Right kidney (tissue), 1 donor: ENCODE measurements at regions not wholly inside any gene's neighbourhood (a gene's known extent, or its start where the extent isn't known, plus 50 kb on each side); places are given as distances from the start of the nearest gene placed in this dataset.
"Not testable (repeated sequence)": the region's sequence is repeated elsewhere in the genome, so short reads cannot be mapped to it uniquely, and the experiment has no call there.

Experiments
- DNase-seq: peaks from one replicate; pipeline ENCODE4 v3.0.0-alpha.2; 2016

DNA sequence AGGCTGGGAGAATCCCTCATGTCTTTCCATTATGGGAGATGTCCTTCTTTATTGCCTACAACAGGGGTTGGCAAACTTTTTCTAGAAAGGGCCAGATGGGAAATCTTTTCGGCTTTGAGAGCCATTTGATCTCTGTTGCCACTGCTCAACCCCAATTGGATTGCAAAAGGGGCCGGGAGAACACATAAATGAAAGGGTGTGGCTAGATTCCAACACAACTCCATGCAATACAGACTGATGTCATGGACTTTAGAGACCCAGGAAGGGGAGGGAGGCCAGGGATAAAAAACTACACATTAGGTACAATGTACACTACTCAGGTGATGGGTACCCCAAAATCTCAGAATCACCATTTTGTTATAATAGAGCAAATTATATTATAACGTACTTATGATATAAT lies 97.6 kb upstream of the SIM2 start:
- DNase-seq = no peak

DNA sequence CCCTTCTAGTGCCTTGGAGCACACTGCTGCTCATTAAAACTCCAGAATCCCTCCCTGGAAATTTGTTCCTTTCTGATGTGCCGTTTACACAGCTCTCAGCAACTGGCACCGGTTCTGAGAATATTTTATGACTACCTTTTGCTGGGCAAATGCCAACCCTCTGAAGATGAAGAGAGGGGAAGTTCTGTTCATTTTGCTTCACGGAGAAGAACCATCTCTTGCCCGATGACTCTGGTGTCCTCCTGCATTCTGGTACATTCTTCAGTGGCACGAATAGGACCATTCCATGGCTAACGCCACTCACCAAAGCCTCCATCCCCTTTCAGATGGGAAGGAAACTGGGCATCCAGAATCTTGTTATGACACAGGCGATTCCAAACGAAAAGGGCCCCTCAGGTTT lies 96.2 kb upstream of the SIM2 start:
- no peak for DNase-seq

GRCh38 chr21:36603221-36603620 lies 95.7 kb upstream of the SIM2 start:
- no peak for DNase-seq

DNA sequence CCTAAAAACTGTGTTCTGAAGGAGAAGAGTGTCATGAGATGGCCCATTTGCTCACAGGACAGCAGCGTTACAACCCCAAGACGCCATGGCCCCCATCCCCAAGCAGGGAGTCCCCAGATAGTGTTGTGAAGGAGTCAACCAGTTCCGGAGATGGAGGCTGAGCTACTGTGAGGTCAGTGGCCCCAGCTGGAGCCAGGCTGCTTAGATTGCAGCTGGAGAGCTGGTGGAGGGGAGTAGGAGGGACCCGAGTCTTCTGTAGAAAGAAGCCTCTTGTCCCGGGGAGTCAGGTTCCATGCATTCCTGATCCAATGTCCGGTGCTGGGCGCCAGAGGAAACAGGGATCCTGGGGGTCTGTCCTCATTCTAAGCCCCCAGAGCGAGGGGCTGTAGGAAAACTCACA lies 93.5 kb upstream of the SIM2 start:
- DNase-seq = peak; percentile 31

GRCh38 chr21:36606287-36606982 lies 92.5 kb upstream of the SIM2 start:
- peak; percentile 42 for DNase-seq

DNA sequence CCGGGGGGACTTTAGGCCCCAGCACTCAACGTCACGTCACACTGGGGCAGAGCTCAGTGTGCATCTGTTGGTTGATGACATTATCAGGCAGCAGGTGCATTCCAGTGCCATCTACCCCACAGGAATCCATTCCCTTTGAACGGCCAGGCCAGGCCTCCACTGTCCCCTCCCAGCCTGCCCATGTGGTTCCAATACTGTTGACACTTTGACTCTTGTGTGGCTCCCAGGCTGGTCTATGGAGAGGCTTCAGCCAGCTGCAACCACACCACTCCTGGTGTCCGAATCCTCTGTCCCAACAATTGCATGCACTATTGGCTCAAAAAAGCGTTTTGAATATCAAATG lies 92.0 kb upstream of the SIM2 start:
- DNase-seq = no peak

- no peak for DNase-seq
Measured at GRCh38 chr21:36608041-36608896, 90.6 kb upstream of the SIM2 start.

GRCh38 chr21:36608897-36609225 lies 90.1 kb upstream of the SIM2 start:
- no peak for DNase-seq

- no peak for DNase-seq
Measured at GRCh38 chr21:36609654-36610053, 89.3 kb upstream of the SIM2 start.

DNA sequence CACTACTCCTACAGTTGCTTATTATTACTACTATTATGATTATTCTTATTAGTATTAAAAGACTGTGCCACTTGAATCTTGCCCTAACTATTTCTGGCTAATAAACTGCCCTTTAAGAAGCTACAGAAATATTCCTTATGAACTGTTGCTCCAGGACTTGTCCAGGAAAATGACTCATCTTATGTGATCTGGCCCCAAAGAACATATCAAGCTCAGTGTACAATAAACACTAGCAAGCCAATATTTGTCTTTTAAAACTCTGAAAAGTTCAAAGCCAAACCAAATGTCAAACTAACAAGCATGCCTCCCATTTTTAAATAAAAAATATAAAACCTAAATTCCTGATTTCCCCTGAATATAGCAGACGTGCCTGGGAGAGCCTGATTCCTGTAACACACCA lies 88.7 kb upstream of the SIM2 start:
- no peak for DNase-seq

- no peak for DNase-seq
Measured at GRCh38 chr21:36610935-36611334, 88.0 kb upstream of the SIM2 start.

DNA sequence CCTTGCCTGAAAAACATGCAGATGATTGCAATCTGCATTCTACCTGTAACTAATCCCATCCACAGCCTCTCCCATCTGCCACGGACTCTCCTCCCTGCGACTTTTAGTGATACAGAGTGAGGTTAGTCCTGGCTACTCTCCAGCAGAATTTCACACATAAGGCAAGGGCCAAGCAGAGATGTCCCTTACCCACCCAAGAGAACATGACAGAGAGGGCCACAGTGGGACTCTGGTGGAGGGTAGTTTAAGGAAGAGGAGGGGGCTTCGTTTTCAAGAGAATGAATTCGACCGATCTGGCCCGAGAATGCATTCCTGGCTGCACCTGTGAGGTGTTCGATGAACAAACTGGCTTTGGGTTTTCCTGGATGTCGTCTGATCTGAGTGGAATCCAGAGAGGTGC lies 87.5 kb upstream of the SIM2 start:
- no peak for DNase-seq

DNA sequence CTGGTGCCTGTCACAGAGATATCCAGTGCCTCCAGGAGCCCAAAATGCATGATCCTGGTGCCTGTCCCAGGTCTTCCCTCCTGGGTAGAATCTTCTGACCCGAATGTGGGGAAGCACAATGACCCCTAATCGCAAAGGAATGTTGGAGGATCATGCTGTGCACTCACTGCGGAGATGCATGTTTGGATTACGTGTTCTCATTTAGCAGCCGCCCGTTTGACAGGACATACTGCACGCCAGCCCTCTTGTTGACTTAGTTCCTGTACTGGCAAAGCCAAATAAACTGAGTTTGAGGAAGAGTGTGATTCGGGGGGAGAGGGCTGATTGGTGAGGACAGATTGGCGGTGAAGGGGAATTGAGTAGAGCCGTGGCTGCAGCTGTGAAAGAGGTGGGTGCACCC lies 85.9 kb upstream of the SIM2 start:
- DNase-seq = no peak

DNA sequence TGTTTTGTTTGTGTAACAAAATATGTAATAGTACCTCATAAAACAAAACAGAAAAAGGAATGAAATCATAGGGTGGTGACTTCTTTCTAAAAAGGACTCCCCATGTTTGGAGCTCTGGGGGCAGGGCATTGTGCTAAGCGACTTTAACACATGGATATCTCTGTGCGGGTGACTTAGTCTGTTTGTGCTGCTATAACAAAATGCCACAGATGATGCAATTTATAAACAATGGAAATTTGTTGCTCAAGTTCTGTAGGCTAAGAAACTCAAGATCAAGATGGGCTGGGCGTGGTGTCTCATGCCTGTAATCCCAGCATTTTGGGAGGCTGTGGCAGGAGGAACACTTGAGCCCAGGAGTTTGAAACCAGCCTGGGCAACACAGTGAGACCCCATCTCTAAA lies 85.4 kb upstream of the SIM2 start:
- no peak for DNase-seq

GRCh38 chr21:36615274-36615964 lies 83.5 kb upstream of the SIM2 start:
- no peak for DNase-seq

- DNase-seq = not testable (repeated sequence)
Measured at GRCh38 chr21:36616773-36617172, 82.1 kb upstream of the SIM2 start.

GRCh38 chr21:36621794-36622193 lies 77.1 kb upstream of the SIM2 start:
- DNase-seq = not testable (repeated sequence)

DNA sequence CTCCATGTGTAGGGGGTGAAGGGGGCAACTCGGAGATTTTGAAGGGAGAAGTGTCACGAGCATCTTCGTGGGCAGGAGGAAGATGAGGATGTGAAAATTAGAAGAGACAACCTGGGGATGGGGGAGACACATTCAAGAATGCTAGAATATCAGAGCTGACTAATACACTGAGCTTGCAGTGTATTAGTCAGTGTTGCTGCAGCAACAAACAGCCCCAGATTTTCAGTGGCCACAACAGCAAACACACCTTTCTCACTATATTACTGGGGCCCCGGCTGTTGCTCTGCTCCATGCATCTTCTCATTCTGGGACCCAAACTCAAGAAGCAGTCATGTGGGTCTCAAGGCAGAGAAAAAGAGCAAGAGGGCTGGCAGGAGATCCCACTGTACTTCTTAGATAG lies 74.8 kb upstream of the SIM2 start:
- DNase-seq = no peak

DNA sequence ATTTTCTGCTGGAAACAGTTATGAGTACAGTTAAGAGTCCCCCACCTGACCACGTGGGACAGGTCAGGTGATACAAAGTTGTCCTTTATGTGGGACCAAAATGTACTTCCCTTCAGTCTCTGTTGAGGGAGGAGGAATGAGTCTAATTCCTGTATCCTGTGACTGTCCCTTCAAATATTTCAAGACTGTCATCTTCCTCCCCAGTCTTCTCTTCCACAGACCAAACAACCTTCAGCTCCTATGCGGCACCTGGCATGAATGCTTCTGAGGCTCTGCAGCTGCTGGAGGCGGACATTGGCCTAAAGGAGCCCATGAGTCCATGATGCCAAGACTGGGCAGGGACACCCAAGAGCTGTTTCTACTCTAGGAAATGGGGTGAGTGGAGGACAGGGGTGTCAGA lies 72.1 kb upstream of the SIM2 start:
- no peak for DNase-seq

GRCh38 chr21:36627242-36627641 lies 71.7 kb upstream of the SIM2 start:
- no peak for DNase-seq

DNA sequence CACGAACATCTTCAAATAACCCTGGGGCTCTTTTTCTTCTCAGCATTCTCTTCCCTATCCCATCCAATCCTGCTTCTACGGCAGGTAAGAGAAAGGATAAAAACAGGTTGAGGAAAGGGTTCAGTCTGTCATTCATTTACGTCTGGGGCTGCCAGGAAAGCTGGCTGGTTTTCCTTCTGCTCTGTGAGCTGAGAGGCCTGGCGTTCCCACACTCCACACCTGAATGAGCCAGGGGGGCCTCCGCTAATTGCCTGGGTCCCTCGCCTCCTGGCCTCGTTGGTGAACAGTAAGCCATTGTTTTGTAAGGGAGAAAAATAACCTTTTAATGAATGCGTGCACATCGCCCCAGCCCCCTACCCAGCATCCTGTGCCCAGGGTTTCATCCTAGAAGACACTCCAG lies 70.8 kb upstream of the SIM2 start:
- no peak for DNase-seq

- no peak for DNase-seq
Measured at GRCh38 chr21:36628761-36629460, 70.0 kb upstream of the SIM2 start.
